ENCODE measurements at regions not wholly inside any gene's neighbourhood (a gene's known extent, or its start where the extent isn't known, plus 50 kb on each side); places are given as distances from the start of the nearest gene placed in this dataset.

- H3K18ac ChIP-seq (ENCODE audit: insufficient read length, low read depth, low read length) = no peak overlapping the region
- no peak overlapping the region for H2BK12ac ChIP-seq (ENCODE audit: insufficient read length, low read depth, low read length)
- no CpG with 5 or more reads among the region's 1 CpG for WGBS (ENCODE audit: extremely low coverage, insufficient read length, low lambda C conversion rate)
- H3K4me3 Mint-ChIP-seq = no peak overlapping the region
- H4K91ac ChIP-seq (ENCODE audit: insufficient read length, low read depth, low read length) = no peak overlapping the region
- H2BK120ac ChIP-seq (ENCODE audit: low read depth, low read length, poor library complexity, severe bottlenecking) = no peak overlapping the region
- H3K4me2 ChIP-seq (ENCODE audit: insufficient read depth, insufficient read length, low read length) = no peak overlapping the region
- no peak overlapping the region for H2BK20ac ChIP-seq (ENCODE audit: low read depth, low read length, poor library complexity, severe bottlenecking)
- H3K27ac ChIP-seq (ENCODE audit: insufficient read length, low read depth, low read length) = no peak overlapping the region
- no peak overlapping the region for H2AFZ ChIP-seq (ENCODE audit: low read length)
- no peaks in the 10 kb centered on the region for H3K27me3 ChIP-seq (ENCODE audit: insufficient read depth, low read length)
- no peak overlapping the region for H3K56ac ChIP-seq (ENCODE audit: insufficient read length, low read depth, low read length)
- no peak overlapping the region for H3T11ph ChIP-seq (ENCODE audit: low read length)
- H3K14ac ChIP-seq (ENCODE audit: insufficient read depth, low read length) = no peak overlapping the region
- no peaks in the 10 kb centered on the region for H3K4me1 ChIP-seq (ENCODE audit: insufficient read depth, low read length)
- no peaks in the 10 kb centered on the region for H3K79me2 ChIP-seq (ENCODE audit: insufficient read depth, low read length)
- no peaks in the 10 kb centered on the region for H3K27me3 Mint-ChIP-seq (ENCODE audit: low read depth)
- H3K9me3 ChIP-seq (ENCODE audit: control insufficient read depth, low read depth, low read length) = no peaks in the 10 kb centered on the region
- no peak for DNase-seq
- no peak overlapping the region for H4K5ac ChIP-seq (ENCODE audit: insufficient read length, low read depth, low read length)
- no peaks in the 10 kb centered on the region for H4K20me1 ChIP-seq (ENCODE audit: control insufficient read depth, insufficient read depth, insufficient read length)
- H3K4ac ChIP-seq (ENCODE audit: low read depth, low read length) = no peak overlapping the region
- H3K27ac Mint-ChIP-seq = no peak overlapping the region
- H3K9ac ChIP-seq (ENCODE audit: extremely low read depth, insufficient read length, low read length) = no peak overlapping the region
- no peak overlapping the region for H2AK5ac ChIP-seq (ENCODE audit: insufficient read length, low read length)
- no peak overlapping the region for H2BK5ac ChIP-seq (ENCODE audit: insufficient read length, low read length)
- H3K23me2 ChIP-seq (ENCODE audit: insufficient read length, low read depth, low read length, poor library complexity, severe bottlenecking) = no peaks in the 10 kb centered on the region
- peaks cover 1 to 2% of the 10 kb centered on the region in 2 experiments; a peak in 3 of 4 replicates for H3K4me1 Mint-ChIP-seq
- H4K8ac ChIP-seq (replicated peaks; ENCODE audit: insufficient read length, low read depth, low read length) = no peak overlapping the region
- no peaks in the 10 kb centered on the region; a peak in 1 of 7 replicates for H3K36me3 Mint-ChIP-seq (ENCODE audit: insufficient read depth in 1 of 3, low read depth in 3 of 3)
- peaks cover 3 to 5% of the 10 kb centered on the region in 2 experiments; a peak in 3 of 5 replicates for H3K9me3 Mint-ChIP-seq
- H2BK15ac ChIP-seq (ENCODE audit: low read depth, low read length) = no peak overlapping the region
- H3K23ac ChIP-seq (ENCODE audit: insufficient read length, low read depth, low read length) = no peak overlapping the region
- H3K79me1 ChIP-seq (ENCODE audit: insufficient read depth, low read depth, low read length, poor library complexity, severe bottlenecking) = no peaks in the 10 kb centered on the region
- no peak for TF ChIP-seq CTCF (conservative IDR thresholded peaks at IDR 0.05)
Measured at GRCh38 chr15:47466357-47466756, 250.9 kb upstream of the SEMA6D start.

Data from H9 (cell line).